BLaER1 treated with 17β-estradiol and CSF1 and Interleukin-3, amounts not matched to agents 10 nM and 100 nM (cell line): ENCODE measurements at regions not wholly inside any gene's neighbourhood (a gene's known extent, or its start where the extent isn't known, plus 50 kb on each side); places are given as distances from the start of the nearest gene placed in this dataset.

Experiments used
- H3K27ac ChIP-seq, 11 experiments: shearing (Covaris generic); formaldehyde crosslinking; 2 replicates each; pipeline ENCODE4 v1.8.1; 2022
- H3K27me3 ChIP-seq, 11 experiments: shearing (Covaris generic); formaldehyde crosslinking; 2 replicates each; pipeline ENCODE4 v1.8.1; 2022
- H3K36me3 ChIP-seq, 11 experiments: shearing (Covaris generic); formaldehyde crosslinking; 2 replicates each; pipeline ENCODE4 v1.8.1; 2022
- H3K4me1 ChIP-seq, 10 experiments: shearing (Covaris generic); formaldehyde crosslinking; 2 replicates each; pipeline ENCODE4 v1.8.1; 2022
- H3K4me2 ChIP-seq, 11 experiments: shearing (Covaris generic); formaldehyde crosslinking; 2 replicates each; pipeline ENCODE4 v1.8.1; 2022
- H3K4me3 ChIP-seq, 10 experiments: shearing (Covaris generic); formaldehyde crosslinking; 2 replicates each; pipeline ENCODE4 v1.8.1; 2022
- H3K9ac ChIP-seq, 11 experiments: shearing (Covaris generic); formaldehyde crosslinking; 2 replicates each; pipeline ENCODE4 v1.8.1; 2022
- H3K9me3 ChIP-seq, 11 experiments: shearing (Covaris generic); formaldehyde crosslinking; replicated peaks in 1 of 11; 2 replicates each; pipeline ENCODE4 v1.8.1; 2022
- H4K20me1 ChIP-seq, 11 experiments: shearing (Covaris generic); formaldehyde crosslinking; 2 replicates each; pipeline ENCODE4 v1.8.1; 2022
- Cebpa-rat ChIP-seq, 11 experiments: shearing (Covaris generic); IDR thresholded peaks; 2 replicates each; pipeline ENCODE4 v1.8.1; 2022

GRCh38 chr4:42262701-42263490, 110.4 kb upstream of the BEND4 start:
- Histone ChIP-seq H3K4me1 (no peaks in the 10 kb centered on the region), H3K27me3 (no peaks in the 10 kb centered on the region), H3K9ac (no peak overlapping the region), H3K27ac (no peak overlapping the region), H3K36me3 (no peaks in the 10 kb centered on the region), H3K4me2 (no peak overlapping the region), H4K20me1 (no peaks in the 10 kb centered on the region), H3K4me3 (no peak overlapping the region), H3K9me3 (peaks cover 0 to 17% (median 9%) of the 10 kb centered on the region in 11 experiments; a peak in 16 of 22 replicates)
- TF ChIP-seq Cebpa-rat (IDR thresholded peaks at IDR 0.05) = no peak

- Histone ChIP-seq H3K27ac (no peak overlapping the region), H3K36me3 (no peaks in the 10 kb centered on the region), H3K27me3 (no peaks in the 10 kb centered on the region), H3K4me1 (no peaks in the 10 kb centered on the region), H3K4me3 (no peak overlapping the region), H4K20me1 (no peaks in the 10 kb centered on the region), H3K9ac (no peak overlapping the region), H3K9me3 (peaks cover 0 to 17% (median 9%) of the 10 kb centered on the region in 11 experiments; a peak in 16 of 22 replicates), H3K4me2 (no peak overlapping the region)
- TF ChIP-seq Cebpa-rat (IDR thresholded peaks at IDR 0.05) = no peak
Observed at GRCh38 chr4:42265782-42266602, 113.5 kb upstream of the BEND4 start.

DNA sequence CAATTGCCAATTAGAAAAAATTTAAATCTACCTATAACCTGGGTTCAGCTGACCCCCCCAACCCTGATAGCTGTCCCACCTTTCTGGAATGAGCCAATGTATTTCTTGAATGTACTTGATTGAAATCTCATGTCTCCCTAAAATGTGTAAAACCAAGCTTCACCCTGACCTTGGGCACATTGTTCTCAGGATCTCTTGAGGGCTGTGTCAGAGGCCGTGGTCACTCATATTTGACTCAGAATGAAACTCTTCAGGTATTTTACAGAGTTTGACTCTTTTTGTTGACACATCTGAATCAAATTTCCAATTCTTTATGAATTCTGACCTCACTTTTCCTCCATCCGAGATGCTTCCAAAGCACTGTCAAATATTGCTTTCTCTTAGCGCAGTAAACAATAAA, 115.3 kb upstream of the BEND4 start:
- no peak overlapping the region for H3K27ac ChIP-seq
- no peak overlapping the region for H3K9ac ChIP-seq
- H3K4me3 ChIP-seq = no peak overlapping the region
- H3K9me3 ChIP-seq = peaks cover 0 to 17% (median 9%) of the 10 kb centered on the region in 11 experiments; a peak in 16 of 22 replicates
- no peak for TF ChIP-seq Cebpa-rat (IDR thresholded peaks at IDR 0.05)
- no peaks in the 10 kb centered on the region for H3K36me3 ChIP-seq
- no peak overlapping the region for H3K4me2 ChIP-seq
- no peaks in the 10 kb centered on the region for H3K27me3 ChIP-seq
- no peaks in the 10 kb centered on the region for H3K4me1 ChIP-seq
- H4K20me1 ChIP-seq = no peaks in the 10 kb centered on the region

- Histone ChIP-seq H3K9me3 (peaks cover 0 to 17% (median 9%) of the 10 kb centered on the region in 11 experiments; a peak in 16 of 22 replicates), H3K36me3 (no peaks in the 10 kb centered on the region), H4K20me1 (no peaks in the 10 kb centered on the region), H3K4me3 (no peak overlapping the region), H3K4me2 (no peak overlapping the region), H3K4me1 (no peaks in the 10 kb centered on the region), H3K27me3 (no peaks in the 10 kb centered on the region), H3K9ac (no peak overlapping the region), H3K27ac (no peak overlapping the region)
- TF ChIP-seq Cebpa-rat (IDR thresholded peaks at IDR 0.05) = no peak
Observed at GRCh38 chr4:42268824-42269223, 116.4 kb upstream of the BEND4 start.

DNA sequence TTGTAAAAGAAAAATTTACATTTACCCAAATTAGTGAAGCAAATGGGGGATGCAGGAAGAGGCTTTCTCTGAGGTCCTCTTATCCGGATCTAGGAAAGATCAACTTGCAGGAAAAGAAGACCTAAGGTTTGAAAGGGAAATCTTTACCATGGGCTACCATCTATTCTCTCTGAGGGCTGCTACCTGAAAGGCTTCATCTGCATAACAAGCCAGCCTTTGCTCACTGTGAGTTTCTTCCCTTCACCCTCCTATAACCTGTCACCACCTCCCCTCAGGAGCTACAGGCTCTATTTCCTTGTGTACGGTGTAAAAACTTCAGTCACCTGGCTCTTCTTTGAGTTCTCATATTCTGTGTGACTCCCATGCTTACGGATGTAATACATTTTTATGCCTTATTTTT, 118.6 kb upstream of the BEND4 start:
- peaks cover 0 to 11% (median 6%) of the 10 kb centered on the region in 11 experiments; a peak in 8 of 22 replicates for H3K9me3 ChIP-seq
- H3K4me3 ChIP-seq = no peak overlapping the region
- TF ChIP-seq Cebpa-rat (IDR thresholded peaks at IDR 0.05) = no peak
- H3K27ac ChIP-seq = no peak overlapping the region
- H3K36me3 ChIP-seq = no peaks in the 10 kb centered on the region
- H3K27me3 ChIP-seq = no peaks in the 10 kb centered on the region
- H3K4me2 ChIP-seq = no peak overlapping the region
- H3K4me1 ChIP-seq = no peaks in the 10 kb centered on the region
- no peak overlapping the region for H3K9ac ChIP-seq
- H4K20me1 ChIP-seq = no peaks in the 10 kb centered on the region

DNA sequence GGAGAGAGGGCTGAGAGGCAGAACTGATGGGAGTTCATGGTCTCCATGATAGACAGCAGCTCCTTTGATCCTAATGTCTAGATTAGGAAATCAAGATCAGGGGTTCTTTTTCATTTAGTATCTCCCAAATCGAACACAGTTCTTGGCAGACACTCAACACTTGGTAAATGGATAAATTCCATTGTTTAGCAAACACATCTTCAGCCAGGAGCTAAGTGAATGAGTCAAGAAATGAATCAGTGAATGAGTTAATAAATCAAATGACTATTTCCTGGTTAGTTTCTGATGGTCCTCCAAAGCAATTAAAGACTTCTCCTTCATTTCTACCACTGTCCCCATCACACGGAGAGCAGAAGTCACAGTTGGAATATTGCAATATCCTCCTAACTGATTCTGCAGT, 120.0 kb upstream of the SHISA3 start:
- Histone ChIP-seq H3K4me1 (peaks cover 5 to 11% (median 8%) of the 10 kb centered on the region in 10 experiments; a peak in 16 of 20 replicates), H3K4me2 (no peak overlapping the region), H3K27ac (no peak overlapping the region), H3K9ac (no peak overlapping the region), H3K36me3 (no peaks in the 10 kb centered on the region), H3K27me3 (no peaks in the 10 kb centered on the region), H3K9me3 (0 out of 22 replicates have a peak, but pooled peaks cover 0 to 6% (median 0%) of the 10 kb centered on the region in 11 experiments), H3K4me3 (no peak overlapping the region), H4K20me1 (no peaks in the 10 kb centered on the region)
- TF ChIP-seq Cebpa-rat (IDR thresholded peaks at IDR 0.05) = no peak

- H3K27me3 ChIP-seq = no peaks in the 10 kb centered on the region
- H3K4me1 ChIP-seq = peaks cover 5 to 13% (median 8%) of the 10 kb centered on the region in 10 experiments; a peak in 16 of 20 replicates
- no peak overlapping the region for H3K4me2 ChIP-seq
- H4K20me1 ChIP-seq = no peaks in the 10 kb centered on the region
- no peaks in the 10 kb centered on the region for H3K36me3 ChIP-seq
- 0 out of 22 replicates have a peak, but pooled peaks cover 0 to 6% (median 0%) of the 10 kb centered on the region in 11 experiments for H3K9me3 ChIP-seq
- H3K9ac ChIP-seq = no peak overlapping the region
- no peak overlapping the region for H3K4me3 ChIP-seq
- peak in 2 of 11 experiments; percentile 31 to 56; a peak in 3 of 22 replicates for TF ChIP-seq Cebpa-rat (IDR thresholded peaks at IDR 0.05)
- no peak overlapping the region for H3K27ac ChIP-seq
Observed at GRCh38 chr4:42278709-42279324, 118.5 kb upstream of the SHISA3 start.

DNA sequence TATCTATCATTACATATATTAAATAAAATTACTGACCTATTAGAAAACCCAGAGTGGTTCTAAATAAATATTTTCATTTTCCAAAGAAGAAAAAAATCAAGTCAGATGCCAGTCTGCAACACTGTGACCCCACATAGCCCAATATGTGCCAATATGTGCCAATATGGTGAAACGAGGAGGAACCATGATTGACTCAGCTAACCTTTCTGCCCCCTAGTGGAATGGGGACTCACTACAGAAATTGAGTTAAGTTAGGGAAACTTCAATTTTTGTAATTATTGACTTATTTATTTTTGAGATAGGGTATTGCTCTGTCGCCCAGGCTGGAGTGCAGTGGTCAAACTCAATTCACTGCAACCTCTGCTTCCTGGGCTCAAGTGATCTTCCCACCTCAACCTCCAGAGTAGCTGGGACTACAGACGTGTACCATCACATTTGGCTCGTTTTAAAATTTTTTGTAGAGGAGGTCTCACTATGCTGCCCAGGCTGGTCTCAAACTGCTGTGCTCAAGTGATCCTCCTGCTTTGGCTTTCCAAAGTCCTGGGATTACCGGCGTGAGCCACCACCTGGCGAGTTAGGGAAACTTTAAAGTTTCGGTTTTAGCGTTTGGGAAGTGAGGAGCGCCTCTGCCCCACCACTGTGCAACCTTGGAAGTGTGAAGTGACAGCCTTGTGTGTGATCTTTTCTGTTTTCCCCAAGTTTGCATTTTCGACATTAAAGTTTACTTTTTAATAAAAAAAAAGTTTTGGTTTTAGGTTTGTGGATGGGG, 116.8 kb upstream of the SHISA3 start:
- no peaks in the 10 kb centered on the region for H3K27me3 ChIP-seq
- H3K9ac ChIP-seq = no peak overlapping the region
- H3K27ac ChIP-seq = no peak overlapping the region
- TF ChIP-seq Cebpa-rat (IDR thresholded peaks at IDR 0.05) = peak in 1 of 11 experiments; percentile 30; a peak in 1 of 22 replicates
- H3K4me2 ChIP-seq = no peak overlapping the region
- no peak overlapping the region for H3K4me3 ChIP-seq
- peaks cover 5 to 13% (median 8%) of the 10 kb centered on the region in 10 experiments; a peak in 16 of 20 replicates for H3K4me1 ChIP-seq
- H4K20me1 ChIP-seq = no peaks in the 10 kb centered on the region
- no peaks in the 10 kb centered on the region for H3K9me3 ChIP-seq
- H3K36me3 ChIP-seq = no peaks in the 10 kb centered on the region
